ENCODE measurements at regions not wholly inside any gene's neighbourhood (a gene's known extent, or its start where the extent isn't known, plus 50 kb on each side); places are given as distances from the start of the nearest gene placed in this dataset.

DNA sequence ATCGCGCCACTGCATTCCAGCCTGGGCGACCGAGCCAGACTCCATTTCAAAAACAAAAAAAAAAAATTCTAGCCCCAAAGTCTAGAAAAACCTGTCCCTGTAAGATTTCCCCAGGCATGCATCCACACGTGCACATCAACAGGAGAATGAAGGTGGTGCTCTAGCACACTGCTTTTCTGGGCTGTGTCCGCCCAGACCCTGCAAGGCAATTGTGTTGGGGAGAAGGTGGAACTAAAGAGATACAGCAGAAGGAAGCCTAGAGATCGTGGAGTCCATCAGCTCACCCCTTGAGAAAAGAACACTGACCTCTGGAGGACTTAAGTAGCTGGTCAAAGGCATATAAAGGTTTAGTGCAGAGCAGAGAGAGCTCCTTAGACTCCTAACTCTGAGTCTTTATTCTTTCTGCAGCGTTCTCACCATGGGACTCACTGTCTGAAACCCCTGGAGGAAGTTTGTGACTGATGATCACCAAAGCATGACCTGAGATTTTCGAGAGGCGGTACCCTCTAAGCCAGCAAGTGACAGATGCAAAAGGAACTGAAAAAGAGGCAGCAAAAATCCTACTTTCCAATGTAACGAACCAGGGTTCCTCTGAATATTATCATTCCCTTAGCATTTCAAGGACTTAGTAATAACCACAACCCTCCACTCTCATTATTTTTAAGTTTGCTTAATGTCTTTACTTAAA lies 179.8 kb downstream of the MEX3B start:
- no peak for DNase-seq (ENCODE audit: low read depth)

GRCh38 chr15:81863162-81863561 lies 182.7 kb downstream of the MEX3B start:
- DNase-seq (ENCODE audit: low read depth): peak; percentile 34

DNA sequence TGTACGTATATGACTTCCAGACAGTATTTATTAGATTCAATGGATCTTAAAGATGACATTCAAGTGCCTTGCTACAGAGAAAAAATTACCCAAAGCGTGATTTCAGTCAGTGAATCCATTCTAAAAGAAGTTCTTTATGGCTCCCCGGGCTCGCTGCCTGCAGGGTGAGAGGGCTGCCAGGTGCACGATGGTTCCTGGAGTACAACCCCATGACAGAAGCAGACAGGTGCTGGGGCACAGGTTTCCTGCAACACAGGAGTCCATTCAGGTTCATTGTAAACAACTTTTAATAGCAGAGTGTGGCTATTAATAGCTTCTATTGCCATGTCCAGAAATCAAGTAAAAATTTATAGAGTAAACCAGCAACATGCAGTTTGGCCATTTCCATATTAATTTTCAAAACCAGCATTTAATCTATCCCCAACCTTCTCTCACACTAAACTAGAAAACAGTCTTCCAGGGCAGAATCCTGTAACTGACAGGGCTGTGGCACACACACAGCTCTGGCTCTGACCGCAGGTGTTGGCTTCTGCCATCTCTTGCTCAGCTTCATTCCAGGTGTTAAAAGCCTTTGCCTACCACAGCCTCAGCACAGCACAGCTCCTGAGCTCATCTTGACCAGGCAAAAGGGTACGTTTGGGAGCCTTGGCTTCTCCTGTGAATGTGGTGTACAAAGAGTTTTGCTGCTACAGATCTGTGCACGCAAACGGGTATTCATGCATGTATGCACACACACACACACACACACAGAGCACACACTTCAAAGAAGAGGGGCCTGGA lies 185.9 kb downstream of the MEX3B start:
- no peak for DNase-seq (ENCODE audit: low read depth)

DNA sequence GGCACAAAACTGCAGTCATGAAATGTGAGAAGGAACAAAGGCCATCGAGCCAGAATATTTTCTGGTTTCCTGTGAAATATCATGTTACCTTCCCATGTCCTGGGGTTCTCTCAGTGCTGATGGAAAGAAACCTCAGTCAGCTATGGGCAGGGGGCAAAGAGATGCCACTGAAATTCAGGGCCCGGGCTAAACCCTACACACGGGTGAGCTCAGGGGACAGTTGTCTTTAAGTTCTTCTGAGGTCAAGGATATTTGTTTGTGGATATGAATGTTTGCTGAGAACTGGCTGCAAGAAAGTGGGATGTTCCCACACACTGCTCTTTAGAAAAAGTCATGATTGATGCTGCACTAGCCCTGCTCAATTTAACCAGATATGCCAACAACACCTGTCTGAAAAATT lies 187.2 kb downstream of the MEX3B start:
- no peak for DNase-seq (ENCODE audit: low read depth)

DNA sequence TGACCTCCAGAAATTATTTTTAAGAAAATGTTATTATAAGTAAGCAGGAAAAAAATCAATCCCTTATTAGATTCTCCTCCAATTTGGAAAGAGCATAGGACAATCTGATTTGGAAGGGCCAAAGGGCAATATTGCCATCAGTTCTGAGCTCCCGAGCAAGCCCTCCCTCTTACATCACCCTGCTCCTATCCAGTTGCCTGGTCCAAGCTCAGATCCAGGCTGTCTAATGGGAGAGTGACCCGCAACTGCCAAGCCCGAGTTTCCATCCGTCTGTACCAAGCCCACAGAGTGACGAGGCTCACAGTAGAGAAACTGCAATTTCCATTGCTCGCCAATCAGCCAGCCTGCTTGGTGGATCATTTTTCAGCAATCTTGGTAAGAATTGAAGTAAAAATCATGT lies 187.7 kb downstream of the MEX3B start:
- DNase-seq (ENCODE audit: low read depth): no peak

DNA sequence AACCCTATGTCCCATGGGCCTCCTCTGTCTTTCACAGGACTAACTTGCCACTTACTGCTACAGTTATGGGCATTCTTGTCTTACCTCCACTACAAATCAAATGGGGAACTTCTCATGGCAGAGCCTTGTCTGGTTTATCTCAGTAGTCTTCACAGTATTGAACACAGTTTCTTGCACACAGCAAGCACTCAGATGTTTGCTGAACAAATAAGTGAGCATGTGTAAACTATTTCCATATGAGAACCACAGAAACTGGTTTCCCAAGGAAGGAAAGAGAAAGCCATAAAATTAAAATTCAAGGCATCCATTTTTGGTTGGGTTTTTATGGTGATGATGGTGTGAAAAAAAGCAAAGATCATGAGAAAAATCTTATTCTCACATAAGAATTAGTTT lies 189.2 kb downstream of the MEX3B start:
- DNase-seq (ENCODE audit: low read depth): no peak

- DNase-seq (ENCODE audit: low read depth): no peak
Observed at GRCh38 chr15:81856001-81856633, 189.7 kb downstream of the MEX3B start.

DNA sequence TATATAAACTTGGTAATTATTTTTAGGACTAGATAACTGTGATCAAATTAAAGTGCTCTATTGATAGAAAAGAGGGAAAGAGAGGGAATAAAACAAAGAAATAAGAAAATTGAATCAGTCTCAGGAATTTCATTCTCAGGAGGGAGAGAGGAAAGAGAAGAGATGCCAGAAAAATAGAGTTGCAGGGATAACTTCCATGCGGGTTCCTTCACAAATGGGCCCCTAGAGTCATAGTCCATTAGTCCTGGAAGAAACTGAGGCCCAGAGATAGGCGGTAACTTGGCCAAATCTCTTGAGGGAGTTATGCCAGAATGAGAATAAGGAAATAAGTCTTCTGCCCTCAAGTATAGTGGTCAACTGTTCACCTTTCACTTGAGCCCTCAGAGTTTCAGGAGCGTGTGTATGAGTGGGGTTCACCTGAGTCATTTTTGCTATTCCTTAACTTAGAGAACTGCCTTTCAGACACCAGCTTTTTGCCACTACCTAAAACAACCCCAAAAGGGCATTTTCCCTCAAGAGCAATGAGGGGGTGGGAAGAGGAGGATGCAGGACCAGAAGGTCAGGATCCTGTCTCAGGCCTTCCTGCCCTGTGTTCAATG lies 192.6 kb downstream of the MEX3B start:
- DNase-seq (ENCODE audit: low read depth): no peak

DNA sequence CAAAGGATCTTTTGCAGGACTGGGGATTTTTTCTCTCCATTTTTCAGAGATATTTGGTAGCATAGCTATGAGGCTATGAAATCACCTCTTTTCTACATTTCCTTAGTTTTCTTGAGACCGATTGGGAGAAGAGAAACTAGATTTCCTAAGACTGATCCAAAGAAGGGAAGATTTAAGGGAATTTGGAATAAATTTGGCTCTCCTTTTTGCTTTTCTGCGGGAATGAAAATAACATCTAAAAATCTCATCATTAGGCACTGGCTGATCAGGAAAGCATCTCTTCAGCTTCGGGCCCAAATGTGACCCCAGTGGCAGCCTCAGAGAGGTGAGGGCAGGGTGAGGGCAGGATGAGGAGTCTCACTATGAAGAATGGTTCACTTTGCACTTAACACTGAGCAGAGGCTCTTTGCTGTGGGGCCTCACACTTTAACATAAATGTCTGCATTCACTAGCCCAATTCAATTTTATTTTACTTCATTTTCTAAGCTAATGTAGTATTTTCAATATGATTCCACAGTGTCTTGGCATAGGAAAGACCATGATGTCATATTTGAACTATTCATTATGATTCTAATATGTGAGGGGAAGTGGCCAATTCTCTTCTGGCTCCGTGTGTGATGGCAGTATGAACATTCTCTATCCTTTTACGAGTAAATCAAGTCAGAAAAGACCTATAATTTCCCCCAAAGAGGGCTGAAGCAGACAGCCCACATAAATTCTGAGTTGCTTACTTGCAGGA lies 193.2 kb downstream of the MEX3B start:
- no peak for DNase-seq (ENCODE audit: low read depth)

DNA sequence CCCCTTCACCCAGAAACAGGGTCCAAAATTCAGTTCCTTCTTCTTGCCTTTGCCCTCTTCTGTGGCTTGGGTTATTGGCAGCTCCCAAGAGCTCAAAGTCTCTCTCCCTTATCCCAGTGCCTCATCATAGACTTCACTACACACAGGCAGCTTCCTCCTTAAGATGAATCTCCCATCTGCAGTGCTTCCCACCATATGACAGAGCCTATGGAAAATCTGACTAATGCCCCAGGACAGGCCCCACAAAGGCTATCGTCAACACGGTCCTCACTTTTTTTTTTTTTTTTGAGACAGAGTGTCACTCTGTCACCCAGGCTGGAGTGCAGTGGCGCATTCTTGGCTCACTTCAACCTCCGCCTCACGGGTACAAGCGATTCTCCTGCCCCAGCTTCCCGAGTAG lies 194.1 kb downstream of the MEX3B start:
- DNase-seq (ENCODE audit: low read depth): no peak

DNA sequence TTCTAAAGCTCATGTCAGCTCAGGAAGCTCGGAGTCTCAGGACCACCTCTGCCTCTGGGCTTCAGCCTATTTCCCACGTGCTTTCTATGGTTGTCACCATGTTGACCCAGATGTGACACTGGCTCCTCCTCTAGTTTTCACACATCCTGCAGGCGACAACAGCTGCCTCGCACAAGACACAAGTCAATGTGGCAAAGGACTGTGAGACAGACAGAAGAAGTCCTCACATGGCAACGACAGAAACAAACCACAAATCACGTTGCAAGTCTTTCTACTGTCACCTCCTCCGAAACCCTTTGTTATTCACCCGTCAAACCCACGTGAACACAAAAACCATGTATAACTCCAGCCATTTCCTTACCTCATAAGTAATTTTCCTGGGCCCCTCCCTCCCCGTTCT lies 194.5 kb downstream of the MEX3B start:
- no peak for DNase-seq (ENCODE audit: low read depth)

DNA sequence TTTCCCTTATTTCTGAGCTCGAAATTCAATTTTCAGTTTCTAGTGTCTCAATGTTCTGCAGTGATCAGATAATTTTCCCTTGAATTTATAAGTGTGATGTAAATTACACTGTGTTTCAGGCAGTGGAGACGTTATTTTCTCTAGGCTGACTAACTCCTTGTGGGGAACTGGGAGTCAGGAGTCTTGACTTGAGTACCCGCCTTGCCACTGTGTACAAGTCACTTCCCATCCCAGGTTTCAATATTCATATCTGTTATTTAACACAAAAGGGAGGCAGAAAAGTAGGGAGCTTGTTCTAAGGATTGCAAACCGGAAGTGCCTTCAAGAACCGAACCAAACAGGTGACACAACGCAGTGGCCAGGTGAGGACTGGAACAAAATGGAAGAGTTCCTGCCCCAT lies 196.5 kb downstream of the MEX3B start:
- DNase-seq (ENCODE audit: low read depth): no peak

DNA sequence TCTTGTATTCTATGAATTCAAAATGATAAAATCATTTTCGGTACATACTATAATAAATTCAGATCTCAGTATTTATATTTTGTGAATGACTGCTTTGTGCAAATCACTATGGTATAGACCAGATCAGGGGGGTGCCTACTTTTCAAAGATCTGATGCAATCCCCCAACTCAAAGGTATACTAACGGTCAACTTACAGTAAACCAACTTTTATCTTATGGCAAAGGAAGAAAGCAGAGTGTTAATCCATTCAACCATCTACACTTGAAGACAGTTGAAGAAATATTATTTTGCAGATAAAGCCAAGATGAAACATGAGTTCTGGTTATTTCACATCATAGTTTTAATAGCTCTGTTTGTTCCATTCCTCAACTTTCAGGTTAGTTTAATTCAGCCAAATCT lies 197.1 kb downstream of the MEX3B start:
- no peak for DNase-seq (ENCODE audit: low read depth)

GRCh38 chr15:81843757-81844407 lies 201.9 kb downstream of the MEX3B start:
- no peak for DNase-seq (ENCODE audit: low read depth)

DNA sequence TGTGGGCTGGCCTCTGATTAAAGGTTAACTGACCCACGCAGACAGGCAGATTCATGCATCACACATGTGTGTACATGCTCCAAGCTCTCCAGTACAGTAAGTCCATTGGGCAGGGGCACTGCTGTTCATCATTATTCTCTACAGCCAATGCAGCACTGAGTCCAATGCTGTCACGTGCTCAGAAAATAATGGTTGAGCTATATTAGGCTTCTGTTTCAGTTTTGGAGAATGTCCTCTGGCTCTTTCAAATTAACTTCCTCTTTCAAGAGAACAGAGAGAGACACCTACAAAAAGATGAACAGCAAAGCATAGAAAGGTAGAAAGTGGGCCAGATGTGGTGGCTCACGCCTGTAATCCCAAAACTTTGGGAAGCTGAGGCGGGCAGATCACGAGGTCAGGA lies 202.6 kb downstream of the MEX3B start:
- DNase-seq (ENCODE audit: low read depth): no peak

DNA sequence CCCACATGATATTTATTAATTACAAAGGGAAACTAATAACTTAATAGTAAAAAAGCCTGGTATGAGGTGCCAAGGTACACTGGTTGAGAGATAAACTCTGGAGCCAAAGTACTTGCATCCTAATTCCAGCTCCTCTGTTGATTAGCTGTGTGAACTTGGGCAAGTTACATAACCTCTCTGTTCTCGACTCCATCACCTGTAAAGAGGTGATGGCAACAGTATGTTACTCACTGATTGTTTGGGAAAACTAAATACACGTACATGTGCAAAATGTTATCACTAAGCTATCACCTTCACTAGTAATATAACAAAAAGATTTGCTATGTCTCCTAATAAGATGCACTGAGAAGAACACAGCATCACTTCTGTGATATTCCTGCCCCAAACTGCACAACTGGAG lies 206.4 kb downstream of the MEX3B start:
- no peak for DNase-seq (ENCODE audit: low read depth)

- DNase-seq (ENCODE audit: low read depth): no peak
Observed at GRCh38 chr15:81835731-81836130, 210.1 kb downstream of the MEX3B start.

GRCh38 chr15:81830520-81830919 lies 215.3 kb downstream of the MEX3B start:
- DNase-seq (ENCODE audit: low read depth): no peak

- DNase-seq (ENCODE audit: low read depth): no peak
Observed at GRCh38 chr15:81829918-81830317, 215.9 kb downstream of the MEX3B start.

GRCh38 chr15:81828135-81828534 lies 217.7 kb downstream of the MEX3B start:
- DNase-seq (ENCODE audit: low read depth): no peak

DNA sequence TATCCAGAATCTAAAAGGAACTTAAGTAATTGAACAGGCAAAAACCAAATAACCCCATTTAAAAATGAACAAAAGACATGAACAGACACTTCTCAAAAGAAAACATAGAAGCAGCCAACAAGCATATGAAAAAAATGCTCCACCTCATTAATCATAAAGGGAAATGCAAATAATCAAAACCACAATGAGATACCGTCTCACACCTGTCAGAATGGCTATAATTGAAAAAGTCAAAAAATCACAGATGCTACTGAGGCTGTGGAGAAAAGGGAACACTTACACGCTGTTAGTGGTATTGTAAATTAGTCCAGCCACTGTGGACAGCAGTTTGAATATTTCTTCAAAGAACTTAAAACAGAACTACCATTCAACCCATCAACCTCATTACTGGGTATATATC lies 220.7 kb downstream of the MEX3B start:
- DNase-seq (ENCODE audit: low read depth): no peak
